GM23248 (cell line): ENCODE measurements at regions not wholly inside any gene's neighbourhood (a gene's known extent, or its start where the extent isn't known, plus 50 kb on each side); places are given as distances from the start of the nearest gene placed in this dataset.

Source experiments
- DNase-seq: peaks from one replicate; pipeline ENCODE4 v3.0.0-alpha.2; 2015
- H2AFZ ChIP-seq: fragments of 200-600 bp; sonication (generic); 2 replicates; pipeline ENCODE4 v1.6.1; 2016; ENCODE audit warnings: antibody characterized with exemption
- H3F3A ChIP-seq: fragments of 200-600 bp; sonication (generic); 2 replicates; pipeline ENCODE4 v1.6.1; 2016; ENCODE audit warnings: mild to moderate bottlenecking, antibody characterized with exemption, mixed run types; ENCODE audit not compliant: insufficient read depth
- H3K27ac ChIP-seq: fragments of 200-600 bp; sonication (generic); 2 replicates; pipeline ENCODE4 v1.5.1; 2016; ENCODE audit warnings: mild to moderate bottlenecking
- H3K27me3 ChIP-seq: fragments of 200-600 bp; sonication (generic); replicated peaks from 2 replicates; pipeline ENCODE4 v1.6.1; 2016; ENCODE audit warnings: mild to moderate bottlenecking; ENCODE audit not compliant: insufficient read depth
- H3K36me3 ChIP-seq: fragments of 200-600 bp; sonication (generic); 2 replicates; pipeline ENCODE4 v1.6.1; 2016; ENCODE audit warnings: low read depth, mild to moderate bottlenecking
- H3K4me1 ChIP-seq: fragments of 200-600 bp; sonication (generic); 2 replicates; pipeline ENCODE4 v1.6.1; 2016; ENCODE audit warnings: mild to moderate bottlenecking; ENCODE audit not compliant: insufficient read depth
- H3K4me2 ChIP-seq: fragments of 200-600 bp; sonication (generic); one replicate; pipeline ENCODE4 v1.6.1; 2016; ENCODE audit warnings: mild to moderate bottlenecking; ENCODE audit not compliant: unreplicated experiment
- H3K4me3 ChIP-seq: fragments of 200-600 bp; sonication (generic); 2 replicates; pipeline ENCODE4 v1.5.1; 2016; ENCODE audit warnings: mild to moderate bottlenecking
- H3K79me2 ChIP-seq: fragments of 200-600 bp; sonication (generic); 2 replicates; pipeline ENCODE4 v1.6.1; 2016; ENCODE audit warnings: mild to moderate bottlenecking; ENCODE audit not compliant: insufficient read depth
- H3K9ac ChIP-seq: fragments of 200-600 bp; sonication (generic); 2 replicates; pipeline ENCODE4 v1.6.1; 2016; ENCODE audit warnings: mild to moderate bottlenecking
- H3K9me2 ChIP-seq: fragments of 200-600 bp; sonication (generic); 2 replicates; pipeline ENCODE4 v1.6.1; 2016; ENCODE audit warnings: mixed run types, mild to moderate bottlenecking, moderate library complexity; ENCODE audit not compliant: insufficient read depth
- H3K9me3 ChIP-seq: fragments of 200-600 bp; sonication (generic); one replicate; pipeline ENCODE4 v1.6.1; 2017; ENCODE audit warnings: low read depth
- H4K20me1 ChIP-seq: fragments of 200-600 bp; sonication (generic); 2 replicates; pipeline ENCODE4 v1.6.0; 2016; ENCODE audit not compliant: insufficient read depth
- EZH2 ChIP-seq: fragments of 200-600 bp; sonication (generic); IDR thresholded peaks from 2 replicates; pipeline ENCODE4 v1.6.1; 2018; ENCODE audit warnings: antibody characterized with exemption, mild to moderate bottlenecking; ENCODE audit not compliant: insufficient read depth, poor library complexity, severe bottlenecking
- EZH2phosphoT487 ChIP-seq: fragments of 200-600 bp; sonication (generic); IDR thresholded peaks from 2 replicates; pipeline ENCODE4 v1.6.1; 2018; ENCODE audit warnings: antibody characterized with exemption, moderate library complexity, mild to moderate bottlenecking, low read depth; ENCODE audit not compliant: insufficient read depth
- WGBS, 2 experiments: methylation state at CpG; one replicate each; pipeline ENCODE4 v1.1.6; 2015 to 2017; ENCODE audit warnings: low lambda C conversion rate in 2 of 2, low coverage in 1 of 2; ENCODE audit errors: missing lambda C conversion rate in 2 of 2; 5-methylcytosine and 5-hydroxymethylcytosine counted together
- in situ Hi-C: fragments of 300-500 bp; cut with MboI; formaldehyde crosslinking; loops from 2 replicates; pipeline ENCODE4 v1.15.0; 2020

DNA sequence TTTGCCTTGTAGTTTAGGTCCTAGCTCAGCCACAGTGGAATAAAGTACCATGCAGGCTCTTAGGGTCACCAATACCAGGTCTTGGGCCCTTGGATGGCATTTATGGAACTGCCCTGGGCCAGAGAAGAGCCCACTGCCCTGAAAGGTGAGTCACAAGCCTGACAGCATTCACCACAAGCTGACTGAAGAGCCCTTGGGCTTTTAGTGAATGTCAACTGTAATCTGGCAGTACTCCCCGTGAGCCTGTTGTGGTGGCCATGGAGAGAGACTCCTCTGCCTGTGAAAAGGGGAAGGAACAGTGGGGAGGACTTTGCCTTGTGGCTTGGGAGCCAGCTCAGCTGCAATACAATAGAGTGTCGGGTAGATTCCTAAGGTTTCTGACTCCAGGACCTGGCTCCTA, 1389.7 kb downstream of the DSC3 start:
- H3K4me1 ChIP-seq: peaks cover 11% of the 10 kb centered on the region; the same call in 1 of the 2 replicates
- no peaks in the 10 kb centered on the region for H3K9me3 ChIP-seq
- H3K9ac ChIP-seq: no peak overlapping the region
- H4K20me1 ChIP-seq: no peaks in the 10 kb centered on the region
- no peaks in the 10 kb centered on the region for H3K9me2 ChIP-seq
- H3K4me2 ChIP-seq: no peak overlapping the region
- no peaks in the 10 kb centered on the region for H3K27me3 ChIP-seq
- H2AFZ ChIP-seq: no peak overlapping the region
- no peak for DNase-seq
- H3K27ac ChIP-seq: no peak overlapping the region
- 85 to 89% methylated on average over 2 of the region's 2 CpGs for WGBS, 2 experiments
- no peaks in the 10 kb centered on the region for H3K36me3 ChIP-seq
- no peaks in the 10 kb centered on the region for H3K79me2 ChIP-seq
- H3F3A ChIP-seq: peaks cover 17% of the 10 kb centered on the region; the same call in 1 of the 2 replicates
- TF ChIP-seq EZH2 (no peak), EZH2phosphoT487 (no peak)
- in situ Hi-C loops: no loop called here
- no peak overlapping the region for H3K4me3 ChIP-seq

- Histone ChIP-seq H3K9me2 (no peaks in the 10 kb centered on the region), H3K36me3 (no peaks in the 10 kb centered on the region), H4K20me1 (no peaks in the 10 kb centered on the region), H3F3A (peaks cover 17% of the 10 kb centered on the region; the same call in 1 of the 2 replicates), H3K79me2 (no peaks in the 10 kb centered on the region), H3K9ac (no peak overlapping the region), H3K4me3 (no peak overlapping the region), H3K27ac (no peak overlapping the region), H3K4me2 (no peak overlapping the region), H3K27me3 (no peaks in the 10 kb centered on the region), H2AFZ (no peak overlapping the region), H3K4me1 (peaks cover 11% of the 10 kb centered on the region; the same call in 1 of the 2 replicates), H3K9me3 (no peaks in the 10 kb centered on the region)
- DNase-seq: peak; percentile 71
- 0 out of 2 replicates have a peak, but pooled peaks have one; percentile 36 for TF ChIP-seq EZH2phosphoT487
- no peak for TF ChIP-seq EZH2
- in situ Hi-C loops: no loop called here
- 83 to 86% methylated on average over 3 of the region's 3 CpGs for WGBS, 2 experiments
Observed at GRCh38 chr18:29651122-29651680, 1391.3 kb downstream of the DSC3 start.

DNA sequence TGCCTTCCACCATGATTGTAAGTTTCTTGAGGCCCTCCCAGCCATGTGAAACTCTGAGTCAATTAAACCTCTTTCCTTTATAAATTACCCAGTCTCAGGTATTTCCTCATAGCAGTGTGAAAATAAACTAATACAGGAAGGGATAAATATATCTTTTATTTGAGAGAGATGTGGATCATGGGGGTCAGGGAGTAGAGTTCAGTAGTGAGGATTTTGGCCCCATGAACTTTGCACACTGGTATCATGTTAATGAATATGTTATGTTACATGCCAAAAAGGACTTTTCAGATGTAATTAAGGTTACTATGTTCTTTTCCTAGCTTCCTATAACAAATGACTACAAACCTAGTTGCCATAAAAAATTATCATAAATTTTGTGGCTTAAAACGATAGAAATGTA, 1393.7 kb downstream of the DSC3 start:
- TF ChIP-seq EZH2 (no peak), EZH2phosphoT487 (no peak)
- WGBS, 2 experiments: 13 to 18% methylated on average over 1 of the region's 1 CpG
- Histone ChIP-seq H3K4me2 (no peak overlapping the region), H3K4me1 (peaks cover 18% of the 10 kb centered on the region), H3K27ac (no peak overlapping the region), H3F3A (peaks cover 17% of the 10 kb centered on the region; the same call in 1 of the 2 replicates), H3K36me3 (no peaks in the 10 kb centered on the region), H3K9me3 (no peaks in the 10 kb centered on the region), H3K9ac (no peak overlapping the region), H4K20me1 (no peaks in the 10 kb centered on the region), H3K79me2 (no peaks in the 10 kb centered on the region), H3K27me3 (no peaks in the 10 kb centered on the region), H2AFZ (no peak overlapping the region), H3K9me2 (no peaks in the 10 kb centered on the region), H3K4me3 (no peak overlapping the region)
- in situ Hi-C loops: no loop called here
- no peak for DNase-seq

DNA sequence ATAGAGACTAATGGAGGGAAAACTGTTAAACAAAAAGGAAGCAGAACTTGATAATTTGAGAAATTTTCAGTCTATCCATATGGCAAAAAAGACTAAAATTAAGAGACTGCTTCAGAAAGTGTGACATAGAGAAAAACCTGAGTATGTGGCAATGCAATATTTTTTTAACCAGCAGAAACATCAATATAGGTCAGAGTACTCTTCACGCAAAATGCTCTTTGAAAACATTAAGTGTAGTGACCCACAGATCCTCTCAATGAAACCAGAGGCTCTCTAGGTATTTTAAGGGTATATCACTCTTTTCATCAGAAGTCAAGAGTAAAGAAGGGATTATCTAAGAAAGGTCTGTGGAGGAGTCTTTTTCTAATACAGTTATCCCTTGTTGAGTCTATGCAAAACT, 1394.8 kb downstream of the DSC3 start:
- Histone ChIP-seq H3K4me2 (no peak overlapping the region), H3F3A (peaks cover 17% of the 10 kb centered on the region; the same call in 1 of the 2 replicates), H2AFZ (no peak overlapping the region), H3K9ac (no peak overlapping the region), H3K27ac (no peak overlapping the region), H3K9me2 (no peaks in the 10 kb centered on the region), H3K9me3 (no peaks in the 10 kb centered on the region), H4K20me1 (no peaks in the 10 kb centered on the region), H3K4me3 (no peak overlapping the region), H3K36me3 (no peaks in the 10 kb centered on the region), H3K4me1 (peaks cover 19% of the 10 kb centered on the region), H3K79me2 (no peaks in the 10 kb centered on the region), H3K27me3 (no peaks in the 10 kb centered on the region)
- in situ Hi-C loops: no loop called here
- WGBS, 2 experiments: 100% methylated on average over 1 of the region's 1 CpG
- TF ChIP-seq EZH2: no peak
- no peak for TF ChIP-seq EZH2phosphoT487
- DNase-seq: no peak

DNA sequence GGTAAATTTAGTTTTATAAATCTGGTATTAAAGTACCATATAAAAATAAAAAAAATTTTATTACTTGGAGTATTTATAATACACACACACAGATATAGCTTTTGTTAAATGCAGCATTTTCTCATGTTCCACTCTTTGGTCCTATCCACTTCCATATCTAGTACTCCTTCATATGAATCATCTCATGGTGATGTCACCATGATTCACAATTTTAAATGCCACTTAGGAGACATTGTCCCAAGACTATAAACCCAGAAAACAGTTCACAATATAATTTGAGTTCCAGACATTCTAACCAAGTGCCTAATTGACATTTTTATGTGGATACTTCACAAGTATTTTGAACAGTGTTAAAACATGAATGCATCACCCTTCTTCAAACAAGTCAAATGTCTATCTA, 1398.3 kb downstream of the DSC3 start:
- peak; percentile 64 for DNase-seq
- no peak for TF ChIP-seq EZH2
- no peak for TF ChIP-seq EZH2phosphoT487

More for the DNA sequence above, 1398.3 kb downstream of the DSC3 start:
- Histone ChIP-seq H3K4me2 (peak overlapping the region; percentile 16), H4K20me1 (no peaks in the 10 kb centered on the region), H3K9me2 (no peaks in the 10 kb centered on the region), H3K4me1 (peaks cover 8% of the 10 kb centered on the region), H3K27me3 (no peaks in the 10 kb centered on the region), H3K9me3 (no peaks in the 10 kb centered on the region), H3F3A (no peaks in the 10 kb centered on the region), H3K36me3 (no peaks in the 10 kb centered on the region), H3K79me2 (no peaks in the 10 kb centered on the region), H2AFZ (no peak overlapping the region), H3K4me3 (no peak overlapping the region), H3K27ac (no peak overlapping the region), H3K9ac (no peak overlapping the region)
- in situ Hi-C loops: no loop called here
